Spleen (tissue), 11 donors: ENCODE measurements at regions not wholly inside any gene's neighbourhood (a gene's known extent, or its start where the extent isn't known, plus 50 kb on each side); places are given as distances from the start of the nearest gene placed in this dataset.
A peak's percentile ranks its signal among the peaks of the same experiment; 100 is the strongest.

ENCODE experiments used
- DNase-seq: peaks from one replicate; pipeline ENCODE4 v3.0.0-alpha.2; 2020
- H3K27ac ChIP-seq, 8 donors: fragments of 200-600 bp; sonication (generic) in 7 of 8; 1 replicate in 4 of 8; 2 replicates in 4 of 8; pipeline versions ENCODE4 v1.5.0 to v1.8.0; 2016 to 2021; ENCODE audit warnings: inconsistent platforms in 4 of 8, mild to moderate bottlenecking in 4 of 8, moderate library complexity in 1 of 8
- H3K27me3 ChIP-seq, 7 donors: fragments of 200-600 bp; sonication (generic) in 6 of 7; replicated peaks in 1 of 7; 1 replicate in 4 of 7; 2 replicates in 3 of 7; pipeline versions ENCODE4 v1.5.0 to v1.8.0; 2016 to 2021; ENCODE audit warnings: inconsistent platforms in 3 of 7, mild to moderate bottlenecking in 1 of 7
- H3K36me3 ChIP-seq, 6 donors: fragments of 200-600 bp; sonication (generic) in 5 of 6; 1 replicate in 4 of 6; 2 replicates in 2 of 6; pipeline versions ENCODE4 v1.5.0 to v1.8.0; 2016 to 2021; ENCODE audit warnings: inconsistent platforms in 2 of 6
- H3K4me1 ChIP-seq, 6 donors: fragments of 200-600 bp; sonication (generic) in 5 of 6; 1 replicate in 3 of 6; 2 replicates in 3 of 6; pipeline versions ENCODE4 v1.5.0 to v1.8.0; 2016 to 2021; ENCODE audit warnings: inconsistent platforms in 3 of 6
- H3K4me3 ChIP-seq, 8 donors: fragments of 200-600 bp; sonication (generic) in 7 of 8; 1 replicate in 4 of 8; 2 replicates in 4 of 8; pipeline versions ENCODE4 v1.5.0 to v1.8.0; 2016 to 2021; ENCODE audit warnings: inconsistent platforms in 4 of 8, mild to moderate bottlenecking in 4 of 8, moderate library complexity in 2 of 8
- H3K9me3 ChIP-seq, 8 donors: fragments of 200-600 bp; sonication (generic) in 7 of 8; 1 replicate in 4 of 8; 2 replicates in 4 of 8; pipeline versions ENCODE4 v1.5.0 to v1.8.0; 2016 to 2021; ENCODE audit warnings: inconsistent platforms in 4 of 8
- POLR2A ChIP-seq, 3 donors: fragments of 450-650 bp; IDR thresholded peaks; one replicate each; pipeline ENCODE4 v1.5.1; 2017; ENCODE audit warnings: antibody characterized with exemption in 3 of 3, mild to moderate bottlenecking in 1 of 3
- POLR2AphosphoS5 ChIP-seq, 3 donors: sonication (generic); formaldehyde crosslinking; IDR thresholded peaks; one replicate each; pipeline ENCODE4 v1.5.1; 2017; ENCODE audit warnings: antibody characterized with exemption in 3 of 3
- WGBS, 5 donors: extraction: QIAGEN DNeasy Blood & Tissue Kit in 3 of 5; methylation state at CpG; one replicate each; pipeline versions ENCODE4 v1.1.5 to v1.1.7; 2013 to 2018; 5-methylcytosine and 5-hydroxymethylcytosine counted together
- intact Hi-C: fragments of 100-400 bp; cut with DNase I; formaldehyde crosslinking; loops from one replicate; pipeline ENCODE4 v1.15.0; 2023; ENCODE audit warnings: low total_unique reads
- TF ChIP-seq, protein P1 (sequence below), 11 experiments: fragments of 200-600 bp in 7 of 11; fragments of 450-650 bp in 4 of 11; sonication (generic) in 4 of 11; IDR thresholded peaks in 8 of 11; conservative IDR thresholded peaks in 3 of 11; 1 replicate in 7 of 11; 2 replicates in 4 of 11; pipeline versions ENCODE4 v1.4.0 to v1.8.0; 2016 to 2021; ENCODE audit warnings: antibody characterized with exemption in 11 of 11, inconsistent platforms in 4 of 11, mild to moderate bottlenecking in 1 of 11
- donor health status: healthy with polysubstance abuse.
- donor health status: DM: no; HTN: no; CAD: no; lungs with moderate emphysema.
- donor health status: DM: no; HTN: no; CAD: no.
- donor health status: Bipolar disorder and iron deficiency.
- donor health status: healthy.
- donor health status: DM: no; HTN: no; CAD: no.
- donor health status: DM: yes; HTN: yes; CAD: no.

DNA sequence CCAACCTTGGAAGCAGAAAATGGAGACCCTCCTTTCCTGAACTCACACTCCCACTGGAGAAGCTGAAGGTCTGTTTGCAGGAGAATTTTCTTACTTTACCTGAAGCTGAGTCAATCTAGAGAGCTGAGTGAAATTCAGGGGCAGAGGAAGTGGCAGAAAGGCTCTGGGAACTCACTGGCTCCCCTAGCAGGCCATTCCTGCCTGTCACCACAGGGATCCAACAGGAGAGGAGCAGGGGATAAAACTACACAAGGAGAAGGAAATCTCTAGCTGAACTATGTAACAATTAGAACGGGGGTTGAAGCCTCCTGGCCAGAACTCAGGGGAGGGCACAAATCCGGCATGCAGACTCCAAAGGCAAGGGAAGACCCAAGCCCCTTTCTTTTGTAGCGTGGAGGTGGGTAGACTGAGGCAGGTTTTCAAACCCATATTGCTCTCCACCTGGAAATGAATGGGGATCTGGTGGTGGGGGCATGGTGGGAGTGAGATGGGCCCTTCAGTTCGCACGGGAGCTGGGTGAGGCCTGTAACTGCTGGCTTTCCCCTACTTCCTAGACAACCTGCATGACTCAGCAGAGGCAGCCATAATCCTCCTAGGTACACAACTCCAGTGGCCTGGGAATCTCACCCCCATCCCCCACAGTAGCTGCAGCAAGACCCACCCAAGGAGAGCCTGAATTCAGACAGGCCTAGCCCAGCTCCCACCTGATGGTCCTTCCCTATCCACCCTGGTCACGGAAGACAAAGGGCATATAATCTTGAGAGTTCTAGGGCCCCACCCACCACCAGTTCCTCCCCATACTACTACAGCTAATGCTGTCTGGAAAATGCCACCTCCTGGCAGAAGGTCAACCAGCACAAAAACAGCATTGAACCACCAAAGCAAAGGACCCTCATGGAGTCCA, 158.1 kb downstream of the LTN1 start:
- WGBS, 5 donors: 83 to 98% (median 90%) methylated on average over 6 of the region's 6 CpGs
- no peaks in the 10 kb centered on the region for H3K36me3 ChIP-seq
- H3K27ac ChIP-seq: peak overlapping the region in 3 of 8 donors; percentile 19 to 63 (median 46)
- intact Hi-C loops: no loop called here
- no peak for DNase-seq
- no peak overlapping the region for H3K4me3 ChIP-seq
- peaks cover 0 to 43% (median 12%) of the 10 kb centered on the region in 6 donors for H3K4me1 ChIP-seq
- no peak for TF ChIP-seq POLR2AphosphoS5 (IDR thresholded peaks at IDR 0.05)
- no peak for TF ChIP-seq POLR2A (IDR thresholded peaks at IDR 0.05)
- TF ChIP-seq, protein P1, sequence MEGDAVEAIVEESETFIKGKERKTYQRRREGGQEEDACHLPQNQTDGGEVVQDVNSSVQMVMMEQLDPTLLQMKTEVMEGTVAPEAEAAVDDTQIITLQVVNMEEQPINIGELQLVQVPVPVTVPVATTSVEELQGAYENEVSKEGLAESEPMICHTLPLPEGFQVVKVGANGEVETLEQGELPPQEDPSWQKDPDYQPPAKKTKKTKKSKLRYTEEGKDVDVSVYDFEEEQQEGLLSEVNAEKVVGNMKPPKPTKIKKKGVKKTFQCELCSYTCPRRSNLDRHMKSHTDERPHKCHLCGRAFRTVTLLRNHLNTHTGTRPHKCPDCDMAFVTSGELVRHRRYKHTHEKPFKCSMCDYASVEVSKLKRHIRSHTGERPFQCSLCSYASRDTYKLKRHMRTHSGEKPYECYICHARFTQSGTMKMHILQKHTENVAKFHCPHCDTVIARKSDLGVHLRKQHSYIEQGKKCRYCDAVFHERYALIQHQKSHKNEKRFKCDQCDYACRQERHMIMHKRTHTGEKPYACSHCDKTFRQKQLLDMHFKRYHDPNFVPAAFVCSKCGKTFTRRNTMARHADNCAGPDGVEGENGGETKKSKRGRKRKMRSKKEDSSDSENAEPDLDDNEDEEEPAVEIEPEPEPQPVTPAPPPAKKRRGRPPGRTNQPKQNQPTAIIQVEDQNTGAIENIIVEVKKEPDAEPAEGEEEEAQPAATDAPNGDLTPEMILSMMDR (IDR thresholded peaks at IDR 0.05 in 8 of 11, conservative IDR thresholded peaks at IDR 0.05 in 3 of 11): no peak
- no peaks in the 10 kb centered on the region for H3K27me3 ChIP-seq
- no peaks in the 10 kb centered on the region for H3K9me3 ChIP-seq

DNA sequence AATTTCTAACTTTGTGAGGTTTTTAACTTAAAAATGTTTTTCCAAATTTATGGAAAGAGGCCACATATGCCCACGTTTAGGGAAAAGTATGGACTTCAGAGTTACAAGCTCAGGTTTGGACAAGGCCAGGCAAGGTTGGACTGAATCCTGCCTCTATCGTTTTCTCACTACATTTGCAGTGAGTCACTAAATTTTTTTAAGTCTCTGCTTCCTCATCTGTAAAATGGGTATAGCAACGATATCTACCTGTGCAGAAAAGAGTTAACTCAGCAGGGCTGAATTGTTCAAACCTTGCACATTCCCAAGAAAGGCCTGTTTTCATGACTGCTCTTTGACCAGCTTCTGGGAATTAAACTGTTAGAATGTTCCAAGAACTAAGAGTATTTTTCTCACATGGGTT, 159.1 kb downstream of the LTN1 start:
- no peak for DNase-seq
- H3K27ac ChIP-seq: peak overlapping the region in 4 of 8 donors; percentile 20 to 80 (median 53)
- no peaks in the 10 kb centered on the region for H3K9me3 ChIP-seq
- WGBS, 5 donors: 82 to 93% (median 89%) methylated on average over 3 of the region's 3 CpGs
- H3K4me1 ChIP-seq: peaks cover 0 to 43% (median 12%) of the 10 kb centered on the region in 6 donors
- TF ChIP-seq POLR2AphosphoS5 (IDR thresholded peaks at IDR 0.05) (no peak), POLR2A (IDR thresholded peaks at IDR 0.05) (no peak)
- TF ChIP-seq, protein P1 (IDR thresholded peaks at IDR 0.05 in 8 of 11, conservative IDR thresholded peaks at IDR 0.05 in 3 of 11): no peak
- intact Hi-C loops: no loop called here
- H3K27me3 ChIP-seq: no peaks in the 10 kb centered on the region
- no peaks in the 10 kb centered on the region for H3K36me3 ChIP-seq
- H3K4me3 ChIP-seq: no peak overlapping the region

DNA sequence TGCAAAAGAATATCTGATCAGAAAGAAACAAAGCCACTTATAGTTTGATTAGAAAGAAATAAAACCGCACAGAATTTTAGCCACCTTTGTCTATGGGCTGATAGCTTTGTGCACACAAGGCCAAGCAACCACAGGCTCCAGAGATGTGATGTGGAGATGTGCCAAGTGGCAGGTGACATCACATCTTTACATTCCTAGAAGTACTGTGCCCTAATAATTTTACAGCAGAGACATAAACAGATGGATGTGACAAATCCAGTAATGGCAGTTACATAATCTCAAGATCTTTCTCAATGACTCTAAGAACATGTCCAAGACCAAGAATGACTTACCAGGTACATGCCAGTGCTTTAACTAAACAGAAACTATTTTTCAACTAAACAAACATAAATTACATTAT, 159.5 kb downstream of the LTN1 start:
- H3K27ac ChIP-seq: peak overlapping the region in 5 of 8 donors; percentile 20 to 80 (median 43)
- no peaks in the 10 kb centered on the region for H3K36me3 ChIP-seq
- DNase-seq: no peak
- H3K4me1 ChIP-seq: peaks cover 0 to 44% (median 12%) of the 10 kb centered on the region in 6 donors
- 90 to 100% (median 93%) methylated on average over 1 of the region's 1 CpG for WGBS, 5 donors
- intact Hi-C loops: no loop called here
- no peak overlapping the region for H3K4me3 ChIP-seq
- no peaks in the 10 kb centered on the region for H3K9me3 ChIP-seq
- no peaks in the 10 kb centered on the region for H3K27me3 ChIP-seq
- no peak for TF ChIP-seq POLR2A (IDR thresholded peaks at IDR 0.05)
- TF ChIP-seq, protein P1 (IDR thresholded peaks at IDR 0.05 in 8 of 11, conservative IDR thresholded peaks at IDR 0.05 in 3 of 11): no peak
- no peak for TF ChIP-seq POLR2AphosphoS5 (IDR thresholded peaks at IDR 0.05)

DNA sequence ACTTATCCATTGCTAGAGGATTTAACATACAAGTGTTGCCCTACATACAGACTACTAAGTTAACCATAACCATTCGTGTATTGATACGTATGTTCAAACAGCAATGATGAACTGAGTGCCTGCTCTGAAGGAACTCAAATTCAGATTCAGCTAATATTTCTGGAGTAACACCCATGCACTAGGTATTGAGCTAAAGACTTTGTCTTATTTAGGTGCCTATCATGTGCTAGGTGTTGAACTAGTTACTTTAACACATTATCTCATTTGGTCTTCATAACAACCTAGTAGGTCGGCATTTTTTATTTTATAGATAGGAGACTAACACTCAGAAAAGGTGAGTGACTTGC, 160.0 kb downstream of the LTN1 start:
- Histone ChIP-seq H3K9me3 (no peaks in the 10 kb centered on the region), H3K4me1 (peaks cover 0 to 44% (median 13%) of the 10 kb centered on the region in 6 donors), H3K36me3 (no peaks in the 10 kb centered on the region), H3K27me3 (no peaks in the 10 kb centered on the region), H3K4me3 (no peak overlapping the region), H3K27ac (peak overlapping the region in 7 of 8 donors; percentile 20 to 80 (median 40))
- 86 to 97% (median 89%) methylated on average over 3 of the region's 3 CpGs for WGBS, 5 donors
- DNase-seq: no peak
- intact Hi-C loops: no loop called here
- TF ChIP-seq, protein P1 (IDR thresholded peaks at IDR 0.05 in 8 of 11, conservative IDR thresholded peaks at IDR 0.05 in 3 of 11): no peak
- TF ChIP-seq POLR2A (IDR thresholded peaks at IDR 0.05): no peak
- TF ChIP-seq POLR2AphosphoS5 (IDR thresholded peaks at IDR 0.05): no peak
